ENCODE measurements at regions not wholly inside any gene's neighbourhood (a gene's known extent, or its start where the extent isn't known, plus 50 kb on each side); places are given as distances from the start of the nearest gene placed in this dataset.
"Not testable (repeated sequence)": the region's sequence is repeated elsewhere in the genome, so short reads cannot be mapped to it uniquely, and the experiment has no call there.

- FAIRE-seq (no peak), DNase-seq (ENCODE audit: extremely low spot score, insufficient read length, low read depth) (no peak)
Measured at GRCh38 chr5:100252944-100253343, 282.2 kb upstream of the FAM174A start.

DNA sequence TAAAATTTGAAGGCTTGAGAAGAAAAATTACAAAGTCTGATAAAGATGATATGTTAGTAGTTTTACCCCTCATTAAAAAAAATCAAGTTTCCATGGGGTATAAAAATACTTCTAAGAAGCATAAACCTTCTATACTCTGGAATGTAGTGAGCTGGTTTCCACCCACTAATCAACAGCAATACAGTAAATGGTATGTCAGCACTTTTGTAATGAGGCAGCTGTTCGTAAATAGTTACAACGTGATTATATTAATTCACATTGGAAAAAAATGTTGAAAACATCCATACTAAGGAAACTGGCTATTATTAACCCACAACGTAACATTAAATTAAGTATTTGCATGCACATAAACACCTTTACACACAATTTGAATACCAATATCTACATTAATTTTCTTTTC is 283.1 kb upstream of the FAM174A start:
- DNase-seq (ENCODE audit: extremely low spot score, insufficient read length, low read depth) (no peak), FAIRE-seq (no peak)

DNA sequence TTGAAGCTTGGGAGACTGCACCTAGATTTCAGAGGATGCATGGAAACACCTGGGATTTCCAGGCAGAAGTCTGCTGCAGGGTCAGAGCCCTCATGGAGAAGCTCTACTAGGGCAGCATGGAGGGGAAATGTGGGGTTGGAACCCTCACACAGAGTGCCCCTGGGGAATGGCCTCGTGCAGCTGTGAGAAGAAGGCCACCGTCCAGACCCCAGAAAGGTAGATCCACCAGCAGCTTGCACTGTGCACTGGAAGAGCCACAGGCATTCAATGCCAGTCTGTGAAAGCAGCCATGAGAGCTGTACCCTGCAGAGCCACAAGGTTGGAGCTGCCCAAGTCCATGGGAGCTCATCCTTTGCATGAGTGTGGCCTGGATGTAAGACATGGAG is 285.3 kb upstream of the FAM174A start:
- no peak for DNase-seq (ENCODE audit: extremely low spot score, insufficient read length, low read depth)
- no peak for FAIRE-seq

GRCh38 chr5:100249211-100249883 is 285.8 kb upstream of the FAM174A start:
- FAIRE-seq (no peak), DNase-seq (ENCODE audit: extremely low spot score, insufficient read length, low read depth) (no peak)

- DNase-seq (ENCODE audit: extremely low spot score, insufficient read length, low read depth) (no peak), FAIRE-seq (no peak)
Measured at GRCh38 chr5:100232736-100233135, 302.4 kb upstream of the FAM174A start.

DNA sequence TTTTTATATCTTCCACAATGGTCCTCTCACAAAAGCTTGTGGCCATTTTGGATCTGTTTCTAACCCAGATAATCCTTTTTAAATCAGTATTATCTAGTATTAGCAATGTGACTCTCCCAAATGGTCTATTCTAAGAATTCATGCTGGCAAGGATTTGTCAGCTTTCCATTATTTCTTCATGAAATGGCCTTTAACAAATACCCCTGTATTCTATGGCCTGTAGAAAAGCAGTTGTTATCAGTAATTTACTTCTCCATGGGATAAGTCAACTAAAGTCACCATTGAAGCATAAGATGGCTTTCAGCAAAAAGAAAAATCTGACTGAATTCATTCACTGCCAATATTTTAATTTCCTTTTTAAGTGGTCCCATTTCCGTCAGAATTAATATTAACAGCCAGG is 346.4 kb upstream of the FAM174A start:
- DNase-seq (ENCODE audit: extremely low spot score, insufficient read length, low read depth), result no peak
- FAIRE-seq, result no peak

DNA sequence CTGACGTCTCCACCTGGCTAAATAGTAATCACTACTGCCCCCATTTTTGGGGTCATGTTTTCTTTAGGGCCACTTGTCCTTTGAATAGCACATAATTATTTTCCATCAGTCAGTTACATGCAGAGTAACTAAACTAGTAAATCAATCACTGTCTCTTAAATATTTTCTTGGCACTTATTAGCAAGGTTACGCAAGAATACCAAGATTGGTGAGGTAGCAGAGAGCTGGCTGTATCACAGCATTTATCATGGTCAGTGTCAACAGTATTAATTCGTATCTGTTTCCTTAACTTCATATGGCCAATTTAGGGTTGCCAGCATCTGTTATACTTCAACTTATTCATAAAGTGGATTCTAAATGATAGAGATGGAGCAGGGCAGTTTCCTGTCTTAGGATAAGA is 346.8 kb upstream of the FAM174A start:
- no peak for FAIRE-seq
- DNase-seq (ENCODE audit: extremely low spot score, insufficient read length, low read depth), result no peak

GRCh38 chr5:100186181-100186580 is 349.0 kb upstream of the FAM174A start:
- FAIRE-seq (no peak), DNase-seq (ENCODE audit: extremely low spot score, insufficient read length, low read depth) (no peak)

GRCh38 chr5:100182402-100182801 is 352.8 kb upstream of the FAM174A start:
- no peak for DNase-seq (ENCODE audit: extremely low spot score, insufficient read length, low read depth)
- no peak for FAIRE-seq

DNA sequence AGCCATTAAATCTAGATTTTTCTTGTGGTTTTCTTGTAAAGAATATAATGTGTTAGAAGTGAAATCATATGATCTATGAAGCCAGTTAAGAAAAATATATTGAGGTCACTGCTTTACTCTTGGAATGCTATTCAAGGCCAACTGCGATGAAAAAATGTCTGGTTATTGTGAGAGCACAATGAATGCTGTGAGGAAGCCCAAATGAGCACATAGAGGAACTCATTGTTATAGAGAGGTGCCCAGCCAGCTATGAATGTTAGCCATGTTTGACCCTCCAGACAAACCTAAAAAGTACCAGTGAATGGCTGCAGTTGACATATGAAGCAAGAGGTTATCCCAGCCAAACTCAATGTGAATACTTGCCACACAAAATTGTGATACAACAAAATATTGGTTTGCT is 359.8 kb upstream of the FAM174A start:
- FAIRE-seq, result no peak
- no peak for DNase-seq (ENCODE audit: extremely low spot score, insufficient read length, low read depth)

GRCh38 chr5:100165309-100165708 is 369.9 kb upstream of the FAM174A start:
- DNase-seq (ENCODE audit: extremely low spot score, insufficient read length, low read depth) (no peak), FAIRE-seq (peak; percentile 81)

DNA sequence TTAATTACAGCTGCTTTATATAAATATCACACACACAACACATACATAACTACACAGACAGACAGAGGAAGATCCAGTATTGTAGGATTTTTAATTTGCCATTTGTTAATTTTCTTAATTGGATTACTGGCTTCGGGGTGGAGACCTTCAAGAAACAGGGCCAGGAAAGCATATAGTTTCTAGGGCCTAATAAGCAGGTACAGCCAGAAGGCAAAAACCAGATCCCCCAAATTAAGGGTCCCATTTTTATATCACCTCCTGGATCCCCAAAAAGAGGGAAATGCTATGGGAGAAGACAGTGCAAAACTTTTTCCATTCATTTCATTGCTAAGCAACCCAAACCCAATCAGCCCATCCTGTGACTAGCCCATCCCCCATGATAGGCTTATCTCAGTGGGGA is 373.3 kb upstream of the FAM174A start:
- no peak for FAIRE-seq
- DNase-seq (ENCODE audit: extremely low spot score, insufficient read length, low read depth), result no peak

- no peak for DNase-seq (ENCODE audit: extremely low spot score, insufficient read length, low read depth)
- no peak for FAIRE-seq
Measured at GRCh38 chr5:100157066-100157465, 378.1 kb upstream of the FAM174A start.

DNA sequence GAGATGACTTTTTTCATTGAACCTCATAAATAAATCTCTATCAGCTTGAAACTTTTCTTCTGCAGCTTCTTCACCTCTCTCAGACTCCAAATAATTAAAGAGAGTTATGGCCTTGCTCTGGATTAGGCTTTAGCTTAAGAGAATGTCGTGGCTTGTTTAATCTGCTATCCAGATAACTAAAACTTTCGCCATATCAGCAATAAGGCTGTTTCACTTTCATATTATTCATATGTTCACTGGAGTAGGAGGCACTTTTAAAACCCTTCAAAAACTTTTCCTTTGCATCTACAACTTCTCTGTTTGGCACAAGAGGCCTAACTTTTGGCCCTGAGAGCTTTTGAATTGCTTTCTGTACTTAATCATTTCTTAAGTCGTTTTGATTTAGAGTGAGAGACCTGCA is 386.9 kb upstream of the FAM174A start:
- DNase-seq (ENCODE audit: extremely low spot score, insufficient read length, low read depth), result no peak
- no peak for FAIRE-seq

DNA sequence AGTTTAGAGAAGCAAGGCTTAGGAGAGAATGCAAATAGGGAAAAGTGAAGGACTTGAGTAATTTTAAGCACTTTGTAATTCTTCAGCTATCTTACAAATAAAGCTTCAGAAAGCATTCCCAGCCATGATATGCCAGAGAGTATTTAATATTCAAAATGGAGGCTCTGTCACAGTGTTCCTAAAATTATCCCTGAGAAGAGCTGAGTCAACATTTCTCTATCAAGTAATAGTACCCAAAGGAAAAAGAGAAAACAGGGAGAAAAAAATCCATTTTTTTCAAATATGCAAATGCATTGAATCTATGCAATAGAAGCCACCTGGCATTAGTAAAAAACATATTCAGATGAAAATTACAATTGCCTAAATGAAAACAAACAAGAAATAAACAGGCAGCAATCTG is 392.6 kb upstream of the FAM174A start:
- no peak for DNase-seq (ENCODE audit: extremely low spot score, insufficient read length, low read depth)
- no peak for FAIRE-seq

GRCh38 chr5:100131161-100131560 is 404.0 kb upstream of the FAM174A start:
- DNase-seq (ENCODE audit: extremely low spot score, insufficient read length, low read depth) (no peak), FAIRE-seq (no peak)

DNA sequence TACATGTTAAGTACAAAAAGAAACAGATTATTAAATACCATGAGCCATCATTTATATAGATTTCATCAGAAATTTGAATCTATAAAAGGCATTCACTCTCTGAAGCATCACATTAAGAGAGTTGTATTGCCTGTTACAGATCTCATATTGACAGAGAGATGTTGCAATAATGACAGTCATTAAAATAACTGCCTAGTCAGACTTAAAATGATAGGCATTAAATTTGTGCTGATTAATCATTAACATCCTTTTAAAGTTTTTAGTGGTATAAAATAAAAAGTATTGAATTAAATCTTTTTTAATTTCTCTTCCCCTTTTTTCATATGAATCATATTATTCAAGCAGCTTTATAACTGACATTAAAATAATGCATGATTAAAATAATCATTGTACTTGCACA is 404.9 kb upstream of the FAM174A start:
- FAIRE-seq, result no peak
- no peak for DNase-seq (ENCODE audit: extremely low spot score, insufficient read length, low read depth)

GRCh38 chr5:100119903-100120302 is 415.3 kb upstream of the FAM174A start:
- FAIRE-seq, result no peak

GRCh38 chr5:100110497-100110896 is 424.7 kb upstream of the FAM174A start:
- FAIRE-seq (no peak), DNase-seq (ENCODE audit: extremely low spot score, insufficient read length, low read depth) (no peak)

More at GRCh38 chr5:100119903-100120302, 415.3 kb upstream of the FAM174A start:
- no peak for DNase-seq (ENCODE audit: extremely low spot score, insufficient read length, low read depth)

DNA sequence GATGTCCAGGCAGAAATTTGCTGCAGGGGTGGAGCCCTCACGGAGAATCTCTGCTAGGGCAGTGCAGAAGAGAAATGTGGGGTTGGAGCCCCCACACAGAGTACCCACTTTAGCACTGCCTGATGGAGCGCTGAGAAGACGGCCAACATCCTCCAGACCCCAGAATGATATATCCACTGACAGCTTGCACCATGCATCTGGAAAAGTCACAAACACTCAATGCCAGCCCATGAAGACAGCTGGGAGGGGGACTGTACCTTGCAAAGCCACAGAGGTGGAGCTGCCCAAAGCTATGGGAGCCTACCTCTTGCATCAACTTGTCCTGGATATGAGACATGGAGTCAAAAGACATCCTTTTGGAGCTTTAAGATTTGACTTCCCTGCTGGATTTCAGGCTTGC is 426.3 kb upstream of the FAM174A start:
- FAIRE-seq (no peak), DNase-seq (ENCODE audit: extremely low spot score, insufficient read length, low read depth) (no peak)

DNA sequence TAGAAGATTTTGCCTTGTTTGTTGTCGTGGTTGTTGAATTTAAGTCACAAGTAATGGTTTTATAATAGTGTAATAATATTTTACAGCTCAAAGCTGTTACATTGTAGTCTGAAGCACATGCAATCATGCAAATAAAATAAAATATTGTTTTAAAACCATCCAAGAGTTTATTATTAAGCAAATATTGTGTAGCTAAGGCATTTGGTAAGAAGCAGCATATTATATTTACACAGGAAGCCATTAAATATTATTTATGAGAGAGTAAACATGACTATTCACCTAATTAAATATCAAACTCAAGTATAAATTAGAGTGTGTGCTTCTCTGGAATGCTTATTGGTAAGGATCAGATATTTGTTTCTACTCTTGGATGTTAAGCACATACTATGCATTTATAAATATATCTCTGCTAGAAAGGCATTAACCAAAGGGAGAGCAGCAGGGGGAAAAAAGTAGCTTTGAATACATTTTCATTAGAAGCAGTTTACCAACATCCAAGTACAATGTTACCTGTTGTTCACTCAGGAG is 431.5 kb upstream of the FAM174A start:
- peak; percentile 21 for FAIRE-seq
- DNase-seq (ENCODE audit: extremely low spot score, insufficient read length, low read depth), result not testable (repeated sequence)

DNA sequence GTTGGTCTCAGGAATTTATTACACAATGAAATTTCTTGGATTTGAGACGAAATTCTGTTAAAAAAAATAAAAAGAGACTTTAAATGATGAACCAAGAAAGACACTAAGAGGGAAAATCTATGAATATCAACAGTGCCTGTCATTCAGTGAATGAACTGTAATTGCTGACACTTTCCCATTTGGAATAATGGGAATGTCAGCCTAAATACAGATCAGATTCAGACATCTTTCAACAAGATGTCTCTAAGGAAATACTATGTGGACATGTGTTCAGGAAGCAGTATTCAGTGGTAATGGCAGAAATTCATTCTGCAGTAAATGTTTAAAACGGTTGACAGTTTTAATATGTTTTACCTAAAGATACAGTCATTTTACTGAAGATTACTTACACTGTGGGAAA is 433.7 kb upstream of the FAM174A start:
- FAIRE-seq; DNase-seq (ENCODE audit: extremely low spot score, insufficient read length, low read depth): not testable (repeated sequence)
